ENCODE measurements at regions not wholly inside any gene's neighbourhood (a gene's known extent, or its start where the extent isn't known, plus 50 kb on each side); places are given as distances from the start of the nearest gene placed in this dataset.

DNA sequence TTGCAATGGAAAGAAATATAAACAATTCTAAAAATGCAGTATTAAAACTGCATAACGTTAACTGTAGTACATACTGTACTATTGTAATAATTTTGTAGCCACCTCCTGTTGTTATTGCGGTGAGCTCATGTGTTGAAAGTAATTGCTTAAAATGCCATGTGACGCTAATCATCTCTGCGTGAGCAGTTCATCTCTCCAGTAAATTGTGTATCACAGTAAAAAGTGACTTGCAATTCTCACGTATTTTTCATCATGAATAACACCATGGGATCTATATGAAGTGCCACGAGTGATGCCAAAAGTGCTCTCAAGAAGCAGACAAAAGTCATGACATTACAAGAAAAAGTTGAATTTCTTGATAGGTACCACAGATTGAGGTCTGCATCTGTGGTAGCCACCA, 82.4 kb upstream of the CYYR1 start:
- Histone ChIP-seq H3K27me3 (no peaks in the 10 kb centered on the region), H3K9me3 (no peaks in the 10 kb centered on the region), H3K36me3 (no peaks in the 10 kb centered on the region), H3K4me1 (no peaks in the 10 kb centered on the region), H3K27ac (no peak overlapping the region), H3K4me3 (no peak overlapping the region)
- 73 to 79% methylated on average over 5 to 6 of the region's 6 CpGs for WGBS, 2 donors (ENCODE audit: low coverage in 1 of 2)
- DNase-seq = no peak
- intact Hi-C loops (cut with DNase I; ENCODE audit: low total_unique reads) (no loop called here), in situ Hi-C loops (cut with MboI; ENCODE audit: low pct_ligation_motif_present in 1 of 4, low pct_unique_long_range_greater_than_20kb in 1 of 4, low sequenced_read_pairs in 3 of 4) (no loop called here)
- TF ChIP-seq, protein P1, sequence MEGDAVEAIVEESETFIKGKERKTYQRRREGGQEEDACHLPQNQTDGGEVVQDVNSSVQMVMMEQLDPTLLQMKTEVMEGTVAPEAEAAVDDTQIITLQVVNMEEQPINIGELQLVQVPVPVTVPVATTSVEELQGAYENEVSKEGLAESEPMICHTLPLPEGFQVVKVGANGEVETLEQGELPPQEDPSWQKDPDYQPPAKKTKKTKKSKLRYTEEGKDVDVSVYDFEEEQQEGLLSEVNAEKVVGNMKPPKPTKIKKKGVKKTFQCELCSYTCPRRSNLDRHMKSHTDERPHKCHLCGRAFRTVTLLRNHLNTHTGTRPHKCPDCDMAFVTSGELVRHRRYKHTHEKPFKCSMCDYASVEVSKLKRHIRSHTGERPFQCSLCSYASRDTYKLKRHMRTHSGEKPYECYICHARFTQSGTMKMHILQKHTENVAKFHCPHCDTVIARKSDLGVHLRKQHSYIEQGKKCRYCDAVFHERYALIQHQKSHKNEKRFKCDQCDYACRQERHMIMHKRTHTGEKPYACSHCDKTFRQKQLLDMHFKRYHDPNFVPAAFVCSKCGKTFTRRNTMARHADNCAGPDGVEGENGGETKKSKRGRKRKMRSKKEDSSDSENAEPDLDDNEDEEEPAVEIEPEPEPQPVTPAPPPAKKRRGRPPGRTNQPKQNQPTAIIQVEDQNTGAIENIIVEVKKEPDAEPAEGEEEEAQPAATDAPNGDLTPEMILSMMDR (IDR thresholded peaks at IDR 0.05) = no peak
- no peak for TF ChIP-seq EP300 (IDR thresholded peaks at IDR 0.05; ENCODE audit: low read depth)
- no peak for TF ChIP-seq POLR2A (IDR thresholded peaks at IDR 0.05)
- no peak for TF ChIP-seq POLR2AphosphoS5 (IDR thresholded peaks at IDR 0.05)

DNA sequence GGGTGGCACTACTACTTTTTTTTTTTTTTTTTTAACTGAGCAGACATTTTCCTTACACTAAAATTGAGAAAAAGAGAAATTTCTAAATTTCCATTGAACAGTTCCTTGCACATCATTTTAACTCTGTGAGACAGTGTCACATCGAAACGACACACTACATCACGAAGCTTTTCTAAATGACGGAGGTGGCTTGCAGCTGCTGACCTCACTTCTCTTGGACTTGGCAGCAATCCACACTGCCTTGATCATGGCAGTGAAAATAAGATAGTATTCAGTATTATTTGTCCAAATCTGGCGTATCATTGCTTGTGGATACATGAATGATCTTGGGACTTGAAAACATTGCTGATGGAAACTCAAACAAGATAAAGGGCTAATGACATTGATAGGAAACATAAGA, 80.3 kb upstream of the CYYR1 start:
- Histone ChIP-seq H3K27ac (no peak overlapping the region), H3K27me3 (no peaks in the 10 kb centered on the region), H3K4me1 (no peaks in the 10 kb centered on the region), H3K36me3 (no peaks in the 10 kb centered on the region), H3K4me3 (no peak overlapping the region), H3K9me3 (no peaks in the 10 kb centered on the region)
- no peak for DNase-seq
- in situ Hi-C loops (cut with MboI; ENCODE audit: low pct_ligation_motif_present in 1 of 4, low pct_unique_long_range_greater_than_20kb in 1 of 4, low sequenced_read_pairs in 3 of 4) (no loop called here), intact Hi-C loops (cut with DNase I; ENCODE audit: low total_unique reads) (no loop called here)
- TF ChIP-seq POLR2AphosphoS5 (IDR thresholded peaks at IDR 0.05) = no peak
- TF ChIP-seq EP300 (IDR thresholded peaks at IDR 0.05; ENCODE audit: low read depth) = no peak
- TF ChIP-seq POLR2A (IDR thresholded peaks at IDR 0.05) = no peak
- TF ChIP-seq, protein P1 (IDR thresholded peaks at IDR 0.05) = no peak
- WGBS, 2 donors (ENCODE audit: low coverage in 1 of 2) = 63 to 88% methylated on average over 5 of the region's 5 CpGs

DNA sequence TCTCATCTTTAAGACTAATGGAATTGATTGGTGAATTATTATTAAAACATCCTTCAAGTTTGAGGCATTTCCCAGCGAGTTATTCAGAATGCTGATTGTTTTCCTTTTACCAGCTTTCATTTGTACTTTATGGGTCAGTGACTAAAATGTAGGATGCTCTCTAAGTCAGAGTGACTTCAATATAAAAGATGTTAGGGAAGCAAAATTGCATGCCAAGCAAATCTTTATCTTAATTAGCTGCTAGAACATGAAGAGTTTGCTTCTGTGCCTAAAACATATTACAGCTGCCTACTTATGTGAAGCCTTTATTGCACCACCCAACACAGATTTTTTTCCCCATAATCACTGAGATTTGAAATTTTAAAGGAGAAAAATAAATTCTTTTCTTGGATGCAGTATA, 79.8 kb upstream of the CYYR1 start:
- WGBS, 2 donors (ENCODE audit: low coverage in 1 of 2) = 50 to 69% methylated on average over 1 of the region's 1 CpG
- H3K27ac ChIP-seq = no peak overlapping the region
- H3K4me1 ChIP-seq = no peaks in the 10 kb centered on the region
- intact Hi-C loops (cut with DNase I; ENCODE audit: low total_unique reads) = no loop called here
- no peaks in the 10 kb centered on the region for H3K9me3 ChIP-seq
- TF ChIP-seq POLR2A (IDR thresholded peaks at IDR 0.05) = no peak
- TF ChIP-seq POLR2AphosphoS5 (IDR thresholded peaks at IDR 0.05) = no peak
- no peak for TF ChIP-seq EP300 (IDR thresholded peaks at IDR 0.05; ENCODE audit: low read depth)
- TF ChIP-seq, protein P1 (IDR thresholded peaks at IDR 0.05) = no peak
- no peaks in the 10 kb centered on the region for H3K27me3 ChIP-seq
- H3K4me3 ChIP-seq = no peak overlapping the region
- no peaks in the 10 kb centered on the region for H3K36me3 ChIP-seq
- in situ Hi-C loops (cut with MboI; ENCODE audit: low pct_ligation_motif_present in 1 of 4, low pct_unique_long_range_greater_than_20kb in 1 of 4, low sequenced_read_pairs in 3 of 4) = no loop called here
- no peak for DNase-seq

DNA sequence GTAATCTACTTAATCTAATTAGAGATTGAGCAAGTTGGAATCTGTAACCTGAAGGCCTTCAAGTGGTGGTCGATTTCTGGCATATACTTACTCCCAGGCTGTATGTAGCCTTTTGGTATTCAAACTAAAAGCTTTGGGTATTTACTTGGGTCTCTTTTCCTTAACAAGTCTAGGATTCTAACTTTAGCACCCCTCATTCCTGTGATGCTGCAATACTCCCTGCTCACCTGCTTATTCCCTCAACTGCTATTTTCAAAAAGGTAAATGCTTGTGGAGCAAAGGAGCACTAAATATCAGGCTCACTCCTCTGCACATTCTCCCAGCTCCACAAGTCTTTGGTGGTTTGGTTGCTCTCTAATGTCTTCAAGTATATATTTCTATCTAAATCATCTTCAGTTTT, 68.0 kb upstream of the CYYR1 start:
- no peaks in the 10 kb centered on the region for H3K9me3 ChIP-seq
- DNase-seq = no peak
- in situ Hi-C loops (cut with MboI; ENCODE audit: low pct_ligation_motif_present in 1 of 4, low pct_unique_long_range_greater_than_20kb in 1 of 4, low sequenced_read_pairs in 3 of 4) = no loop called here
- no peaks in the 10 kb centered on the region for H3K4me1 ChIP-seq
- WGBS, 2 donors (ENCODE audit: low coverage in 1 of 2) = 61% methylated on average over 1 of the region's 1 CpG; no CpG with 5 or more reads in 1 of the 2 donors
- H3K27ac ChIP-seq = no peak overlapping the region
- H3K36me3 ChIP-seq = no peaks in the 10 kb centered on the region
- no peaks in the 10 kb centered on the region for H3K27me3 ChIP-seq
- no peak overlapping the region for H3K4me3 ChIP-seq
- intact Hi-C loops (cut with DNase I; ENCODE audit: low total_unique reads) = no loop called here
- TF ChIP-seq EP300 (IDR thresholded peaks at IDR 0.05; ENCODE audit: low read depth) = no peak
- TF ChIP-seq, protein P1 (IDR thresholded peaks at IDR 0.05) = no peak
- TF ChIP-seq POLR2A (IDR thresholded peaks at IDR 0.05) = no peak
- no peak for TF ChIP-seq POLR2AphosphoS5 (IDR thresholded peaks at IDR 0.05)

All from transverse colon (tissue), 4 donors.